Effector CD8-positive, alpha-beta T cell (primary cell): ENCODE measurements at regions not wholly inside any gene's neighbourhood (a gene's known extent, or its start where the extent isn't known, plus 50 kb on each side); places are given as distances from the start of the nearest gene placed in this dataset.

Experiments
- DNase-seq: peaks from one replicate; lab custom pipeline; 2025; lab: John Stamatoyannopoulos, UW

DNA sequence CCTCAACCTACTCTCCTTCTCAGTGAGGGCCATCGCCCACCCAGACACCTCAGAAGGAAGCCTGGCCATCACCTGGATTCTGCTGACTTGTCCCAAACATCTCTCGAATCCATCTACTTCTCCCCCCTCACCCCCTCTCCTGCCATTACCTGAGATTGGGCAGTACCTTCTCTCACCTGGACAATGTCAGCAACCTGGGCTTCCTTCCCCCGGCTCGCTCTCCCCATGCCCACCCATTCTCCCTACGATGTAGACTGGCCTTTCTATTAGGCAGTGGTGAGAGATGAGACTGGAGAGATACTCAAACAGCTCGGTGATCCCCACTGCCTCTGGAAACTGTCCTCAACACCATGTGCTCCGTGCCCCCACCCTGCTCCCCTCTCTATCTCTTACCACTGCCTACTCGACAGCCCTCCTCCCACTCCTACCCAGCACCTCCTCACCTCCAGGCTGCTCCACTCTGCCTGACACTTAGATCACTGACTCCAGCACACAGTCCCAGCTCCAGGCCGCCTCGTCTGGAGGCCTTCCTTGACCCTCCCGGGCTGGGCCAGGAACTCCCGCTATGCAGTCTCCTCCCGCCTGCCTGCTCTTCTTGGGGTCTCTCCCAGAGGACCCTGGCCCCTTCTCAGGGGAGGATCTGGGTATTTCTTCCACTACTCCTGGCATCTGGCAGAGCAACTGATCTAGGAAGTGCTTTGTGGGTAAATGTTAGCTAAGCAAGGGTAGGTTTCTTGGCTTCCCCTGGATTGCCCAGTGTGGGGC lies 235.8 kb upstream of the NLRP1 start:
- DNase-seq, result no peak

DNA sequence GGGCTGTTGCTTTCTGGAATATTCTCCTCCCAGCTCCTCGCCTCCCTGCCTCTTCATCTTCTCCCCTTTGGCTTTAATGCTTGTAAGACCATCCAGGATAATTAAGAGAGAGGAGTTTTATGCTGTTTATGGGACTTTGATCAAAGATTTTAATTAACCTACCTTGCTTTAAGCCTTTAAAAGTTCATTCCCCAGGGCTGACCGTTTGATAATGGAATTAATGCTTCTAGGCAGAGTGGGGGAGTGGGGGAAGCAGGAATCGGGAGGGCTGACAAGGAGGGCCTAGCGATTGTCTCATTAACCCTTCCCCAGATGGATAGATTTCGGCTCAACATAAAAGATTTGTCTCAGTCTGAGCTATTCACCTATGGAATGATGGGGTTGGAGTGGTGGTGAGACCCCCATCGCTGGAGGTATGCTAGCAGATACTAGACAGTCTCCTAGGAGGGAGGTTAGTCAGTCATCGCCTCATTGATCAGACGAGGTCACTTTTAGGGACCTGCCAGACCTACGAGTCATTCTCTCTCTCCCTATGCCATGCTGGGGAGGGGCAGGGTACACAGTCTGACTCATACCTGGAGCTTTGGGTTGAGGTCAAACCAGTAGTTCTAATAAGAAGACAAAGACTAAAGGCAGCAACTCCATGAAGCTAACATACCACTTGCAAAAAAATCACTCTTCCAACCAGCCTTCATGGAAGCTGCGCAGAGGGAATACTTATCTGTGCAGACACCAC lies 236.6 kb upstream of the NLRP1 start:
- no peak for DNase-seq

- DNase-seq, result no peak
These were observed 237.5 kb upstream of the NLRP1 start for GRCh38 chr17:5821803-5822202.

GRCh38 chr17:5822281-5823060 lies 238.2 kb upstream of the NLRP1 start:
- DNase-seq, result no peak

- DNase-seq, result no peak
These were observed 238.9 kb upstream of the NLRP1 start for GRCh38 chr17:5823219-5823618.

GRCh38 chr17:5825717-5826330 lies 241.5 kb upstream of the NLRP1 start:
- DNase-seq, result no peak

- no peak for DNase-seq
These were observed 242.1 kb upstream of the NLRP1 start for GRCh38 chr17:5826384-5826783.

DNA sequence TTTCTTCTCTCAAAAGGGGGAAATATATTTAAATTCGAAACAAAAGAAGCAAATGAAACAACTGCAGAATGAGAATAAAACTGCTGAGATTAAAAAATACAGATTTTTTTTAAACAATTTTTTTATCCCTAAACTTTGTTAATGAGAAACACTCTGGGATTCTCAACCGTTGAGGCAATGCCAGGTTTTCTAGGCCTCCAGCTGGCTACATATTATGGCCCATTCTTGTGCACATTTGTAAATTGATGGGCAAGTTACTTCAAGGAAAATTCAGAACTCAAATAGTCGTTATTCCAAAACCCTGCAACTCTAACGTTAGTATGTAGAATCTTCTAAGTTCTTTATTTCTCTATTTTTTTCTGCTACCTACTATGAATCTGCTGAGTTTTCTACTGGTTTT lies 239.3 kb upstream of the WSCD1 start:
- DNase-seq, result no peak

DNA sequence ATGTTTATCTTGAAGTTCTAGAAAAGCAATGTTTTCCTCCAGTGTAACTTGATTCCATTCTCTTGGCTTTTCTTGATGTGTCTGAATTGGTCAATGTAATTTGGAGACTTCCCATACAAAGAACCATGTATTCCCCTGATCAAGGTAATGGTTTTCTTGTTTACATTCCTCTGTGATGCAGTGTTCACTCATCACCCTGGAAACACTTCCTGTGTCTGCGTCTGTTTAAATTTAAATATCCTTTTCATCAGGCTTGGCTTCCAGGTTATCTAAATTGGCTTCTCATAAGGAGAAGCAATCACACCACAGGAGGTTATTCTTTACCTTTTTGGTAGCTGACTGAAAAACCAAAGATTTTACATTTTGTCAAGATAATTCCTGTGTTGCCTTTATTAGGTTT lies 237.3 kb upstream of the WSCD1 start:
- DNase-seq, result no peak

GRCh38 chr17:5837055-5837491 lies 233.1 kb upstream of the WSCD1 start:
- no peak for DNase-seq

DNA sequence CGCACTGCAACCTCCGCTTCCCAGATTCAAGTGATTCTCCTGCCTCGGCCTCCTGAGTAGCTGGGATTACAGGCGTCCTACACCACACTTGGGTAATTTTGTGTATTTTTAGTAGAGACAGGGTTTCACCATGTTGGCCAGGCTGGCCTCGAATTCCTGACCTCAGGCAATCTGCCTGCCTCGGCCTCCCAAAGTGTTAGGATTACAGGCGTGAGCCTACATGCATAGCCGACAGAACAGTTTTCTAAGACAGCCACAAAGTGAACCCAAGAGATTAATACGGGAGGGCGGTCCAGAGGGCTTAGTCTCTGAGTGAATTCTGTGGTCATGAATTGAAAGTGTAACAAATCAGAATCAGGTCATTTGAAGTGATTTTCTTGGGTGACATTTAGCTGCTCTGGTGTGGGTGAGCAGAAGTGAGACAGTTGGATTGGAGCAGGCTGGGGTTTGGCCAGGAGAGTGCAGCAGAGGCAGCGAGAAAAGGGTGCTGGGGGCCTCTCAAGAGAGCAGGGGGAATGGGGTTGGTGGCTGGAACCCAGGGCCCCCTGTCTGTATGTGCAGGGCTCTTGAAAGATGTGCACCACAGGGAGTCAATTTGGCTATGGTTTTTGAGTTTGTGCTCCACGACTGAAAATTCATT lies 231.4 kb upstream of the WSCD1 start:
- no peak for DNase-seq

DNA sequence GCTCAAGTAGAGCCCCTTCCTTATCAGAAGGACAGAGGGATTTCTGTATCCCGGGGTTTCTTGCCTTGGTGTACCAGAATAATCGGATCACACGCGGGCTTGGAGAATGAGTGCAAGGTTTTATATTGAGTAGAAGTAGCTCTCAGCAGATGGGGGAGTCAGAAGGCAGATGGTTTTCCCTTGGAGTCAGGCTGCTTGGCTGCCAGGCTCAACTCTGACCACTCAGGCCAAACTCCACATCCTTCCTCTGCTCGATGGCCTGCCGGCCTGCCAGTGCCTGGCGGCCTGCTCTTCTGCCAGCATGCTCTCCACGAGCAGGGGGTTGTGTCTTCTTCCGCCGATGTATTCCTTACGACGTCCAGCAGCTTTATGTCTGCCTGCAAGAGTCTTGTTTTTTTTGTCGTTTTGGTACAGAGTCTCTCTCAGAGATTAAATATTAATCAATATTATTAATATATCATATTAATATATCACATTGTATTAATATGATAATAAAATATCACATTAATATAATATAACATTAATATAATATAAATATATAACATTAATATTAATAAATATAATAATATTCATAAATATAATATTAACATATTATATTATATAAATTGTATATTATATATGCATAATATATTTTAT lies 229.2 kb upstream of the WSCD1 start:
- no peak for DNase-seq

- no peak for DNase-seq
These were observed 228.3 kb upstream of the WSCD1 start for GRCh38 chr17:5841862-5842261.

DNA sequence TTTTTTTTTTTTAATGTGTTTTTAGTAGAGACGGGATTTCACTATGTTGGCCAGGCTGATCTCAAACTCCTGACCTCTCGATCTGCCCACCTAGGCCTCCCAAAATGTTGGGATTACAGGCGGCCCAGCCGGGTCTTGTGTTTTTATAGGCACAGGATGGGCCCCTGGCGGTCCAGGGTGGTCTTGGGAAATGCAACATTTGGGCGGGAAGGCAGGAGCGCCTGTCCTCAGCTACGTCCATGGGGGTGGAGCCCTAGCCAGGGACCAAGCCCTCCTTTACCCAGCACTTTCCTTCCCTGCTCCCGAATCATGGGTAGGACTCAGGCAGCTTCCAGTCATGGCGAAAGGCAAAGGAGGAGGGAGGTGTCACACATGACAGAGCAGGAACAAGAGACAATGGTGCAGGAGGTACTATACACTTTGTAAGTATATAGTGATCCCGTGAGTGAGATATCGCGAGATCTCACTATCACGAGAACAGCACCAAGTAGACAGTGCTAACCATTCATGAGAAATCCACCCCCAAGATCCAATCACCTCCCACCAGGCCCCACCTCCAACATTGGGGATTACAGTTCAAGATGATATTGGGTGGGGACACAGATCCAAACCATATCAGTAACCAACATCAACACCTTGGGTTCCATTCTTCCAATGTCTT lies 226.7 kb upstream of the WSCD1 start:
- DNase-seq, result no peak

GRCh38 chr17:5846001-5846400 lies 224.2 kb upstream of the WSCD1 start:
- DNase-seq, result no peak

GRCh38 chr17:5854871-5855554 lies 215.2 kb upstream of the WSCD1 start:
- no peak for DNase-seq

DNA sequence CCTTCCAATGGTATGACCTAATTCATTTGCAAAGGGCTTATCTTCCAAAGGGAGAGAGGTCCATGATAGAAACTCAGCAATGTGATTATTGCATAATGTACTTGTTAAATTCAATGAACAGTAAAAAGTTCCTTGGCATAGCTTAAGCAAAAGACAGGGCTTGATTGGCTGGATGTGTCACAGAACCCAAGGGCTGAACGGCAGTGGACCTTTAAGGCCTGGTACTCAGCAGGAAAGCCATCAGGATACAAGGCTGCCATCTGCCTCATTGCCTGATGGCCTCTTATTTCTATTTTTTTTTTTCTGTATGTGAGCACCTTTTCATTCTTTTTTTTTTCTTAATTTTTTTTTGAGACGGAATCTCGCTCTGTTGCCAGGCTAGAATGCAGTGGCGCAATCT lies 208.9 kb upstream of the WSCD1 start:
- DNase-seq, result no peak

- DNase-seq, result no peak
These were observed 208.3 kb upstream of the WSCD1 start for GRCh38 chr17:5861854-5862253.

GRCh38 chr17:5862395-5862794 lies 207.8 kb upstream of the WSCD1 start:
- DNase-seq, result no peak
